CD14-positive monocyte (primary cell): ENCODE measurements at regions not wholly inside any gene's neighbourhood (a gene's known extent, or its start where the extent isn't known, plus 50 kb on each side); places are given as distances from the start of the nearest gene placed in this dataset.

Experiments used
- DNase-seq, 3 donors: peaks; one replicate each; pipeline ENCODE4 v3.0.0-alpha.2; 2011 to 2022
- H2AFZ ChIP-seq: 2 replicates; pipeline ENCODE4 v1.6.0; 2012; ENCODE audit warnings: mild to moderate bottlenecking, low read depth, low read length, inconsistent platforms; ENCODE audit not compliant: insufficient read depth, poor library complexity, severe bottlenecking
- H3K27ac ChIP-seq, 2 donors: 1 replicate in 1 of 2; 2 replicates in 1 of 2; pipeline ENCODE4 v1.5.1; 2012 to 2013; ENCODE audit warnings: low read length in 2 of 2, control low read depth in 1 of 2, inconsistent platforms in 1 of 2, low read depth in 1 of 2, mild to moderate bottlenecking in 1 of 2
- H3K27me3 ChIP-seq, 2 donors: one replicate each; pipeline versions ENCODE4 v1.6.0 to v1.6.1; 2011 to 2013; ENCODE audit warnings: low read length in 2 of 2; ENCODE audit not compliant: control insufficient read depth in 2 of 2, insufficient read depth in 2 of 2
- H3K36me3 ChIP-seq, 2 donors: replicated peaks in 1 of 2; 1 replicate in 1 of 2; 2 replicates in 1 of 2; pipeline versions ENCODE4 v1.5.1 to v1.6.1; 2012 to 2013; ENCODE audit warnings: low read length in 2 of 2, control low read depth in 1 of 2, inconsistent platforms in 1 of 2, mild to moderate bottlenecking in 1 of 2; ENCODE audit not compliant: insufficient read depth in 2 of 2, control insufficient read depth in 1 of 2
- H3K4me1 ChIP-seq, 2 donors: 1 replicate in 1 of 2; 2 replicates in 1 of 2; pipeline versions ENCODE4 v1.5.1 to v1.6.1; 2012 to 2013; ENCODE audit warnings: low read length in 2 of 2, control low read depth in 1 of 2, inconsistent platforms in 1 of 2, mild to moderate bottlenecking in 1 of 2, moderate library complexity in 1 of 2; ENCODE audit not compliant: insufficient read depth in 2 of 2, control insufficient read depth in 1 of 2
- H3K4me2 ChIP-seq: replicated peaks from 2 replicates; pipeline ENCODE3; 2012; ENCODE audit warnings: low read length, moderate library complexity, mild to moderate bottlenecking; ENCODE audit not compliant: poor library complexity, severe bottlenecking; ENCODE audit errors: extremely low read depth
- H3K4me3 ChIP-seq, 3 experiments: fragments of 200-600 bp in 1 of 3; sonication (generic) in 1 of 3; replicated peaks in 1 of 3; 1 replicate in 2 of 3; 2 replicates in 1 of 3; pipeline ENCODE4 v1.5.1; 2011 to 2013; ENCODE audit warnings: low read length in 3 of 3, mild to moderate bottlenecking in 3 of 3, control low read depth in 2 of 3, low read depth in 2 of 3, inconsistent platforms in 1 of 3, moderate library complexity in 1 of 3
- H3K79me2 ChIP-seq: 2 replicates; pipeline ENCODE4 v1.6.0; 2012; ENCODE audit warnings: mild to moderate bottlenecking, control low read depth, inconsistent platforms, low read length, moderate library complexity; ENCODE audit not compliant: insufficient read depth
- H3K9ac ChIP-seq: 2 replicates; pipeline ENCODE4 v1.6.0; 2017; ENCODE audit warnings: low read length, mild to moderate bottlenecking; ENCODE audit not compliant: insufficient read depth, poor library complexity, severe bottlenecking
- H3K9me3 ChIP-seq, 2 donors: replicated peaks in 1 of 2; 1 replicate in 1 of 2; 2 replicates in 1 of 2; pipeline versions ENCODE4 v1.5.1 to v1.6.1; 2012 to 2013; ENCODE audit warnings: low read length in 2 of 2, control low read depth in 1 of 2; ENCODE audit not compliant: control insufficient read depth in 1 of 2, insufficient read depth in 1 of 2
- H4K20me1 ChIP-seq: 2 replicates; pipeline ENCODE4 v1.6.0; 2012; ENCODE audit warnings: mild to moderate bottlenecking, low read length, control low read depth, moderate library complexity; ENCODE audit not compliant: insufficient read depth
- H3K27ac Mint-ChIP-seq, 7 donors: one replicate each; pipeline ENCODE4 v1.8.0; 2020; ENCODE audit warnings: mild to moderate bottlenecking in 7 of 7, mixed read lengths in 7 of 7, moderate library complexity in 6 of 7, inconsistent platforms in 2 of 7
- H3K27me3 Mint-ChIP-seq, 3 donors: one replicate each; pipeline ENCODE4 v1.8.0; 2021 to 2022; ENCODE audit warnings: low read depth in 3 of 3, mild to moderate bottlenecking in 3 of 3, mixed read lengths in 3 of 3, moderate library complexity in 3 of 3, inconsistent platforms in 1 of 3
- H3K36me3 Mint-ChIP-seq, 2 donors: one replicate each; pipeline ENCODE4 v1.8.0; 2020; ENCODE audit warnings: mixed read lengths in 2 of 2, inconsistent platforms in 1 of 2, mild to moderate bottlenecking in 1 of 2
- H3K4me1 Mint-ChIP-seq: one replicate; pipeline ENCODE4 v1.8.0; 2020; ENCODE audit warnings: mild to moderate bottlenecking, mixed read lengths
- H3K4me3 Mint-ChIP-seq, 2 donors: one replicate each; pipeline ENCODE4 v1.8.0; 2020; ENCODE audit warnings: mild to moderate bottlenecking in 2 of 2, mixed read lengths in 2 of 2, moderate library complexity in 1 of 2
- H3K9me3 Mint-ChIP-seq, 7 donors: one replicate each; pipeline ENCODE4 v1.8.0; 2020 to 2022; ENCODE audit warnings: mixed read lengths in 7 of 7, mild to moderate bottlenecking in 6 of 7, moderate library complexity in 6 of 7, inconsistent platforms in 2 of 7
- CTCF ChIP-seq: fragments of 200-600 bp; IDR thresholded peaks from one replicate; pipeline ENCODE4 v1.8.0; 2022; ENCODE audit warnings: antibody characterized with exemption, mild to moderate bottlenecking
- WGBS: methylation state at CpG from one replicate; pipeline ENCODE4 v1.1.5; 2013; ENCODE audit warnings: missing lambda C conversion rate; ENCODE audit not compliant: insufficient coverage; 5-methylcytosine and 5-hydroxymethylcytosine counted together
- intact Hi-C, 2 donors: fragments of 100-400 bp; cut with micrococcal nuclease; formaldehyde crosslinking; loops; one replicate each; pipeline versions ENCODE4 v1.15.0 to v1.15.1; 2023

- H3K9me3 ChIP-seq: no peaks in the 10 kb centered on the region
- WGBS: no CpG with 5 or more reads among the region's 4 CpGs
These were observed 431.1 kb upstream of the KLF6 start for GRCh38 chr10:4215963-4216575.

GRCh38 chr10:4215485-4215884 lies 430.5 kb upstream of the KLF6 start:
- H3K9me3 ChIP-seq: no peaks in the 10 kb centered on the region
- H3K27ac ChIP-seq: no peak overlapping the region
- no peak overlapping the region for H3K4me3 Mint-ChIP-seq
- H3K36me3 ChIP-seq: no peaks in the 10 kb centered on the region
- no peak for TF ChIP-seq CTCF
- H3K27ac Mint-ChIP-seq: no peak overlapping the region
- H2AFZ ChIP-seq: no peak overlapping the region
- H3K79me2 ChIP-seq: no peaks in the 10 kb centered on the region
- no peak overlapping the region for H3K4me2 ChIP-seq
- peaks cover 0 to 3% (median 0%) of the 10 kb centered on the region in 3 donors for H3K27me3 Mint-ChIP-seq
- H3K9ac ChIP-seq: no peak overlapping the region
- H3K36me3 Mint-ChIP-seq: no peaks in the 10 kb centered on the region
- H3K27me3 ChIP-seq: no peaks in the 10 kb centered on the region
- intact Hi-C loops: no loop called here
- no peaks in the 10 kb centered on the region for H3K4me1 ChIP-seq
- no peak overlapping the region for H3K4me3 ChIP-seq
- H3K4me1 Mint-ChIP-seq: no peaks in the 10 kb centered on the region
- DNase-seq: no peak
- H3K9me3 Mint-ChIP-seq: peaks cover 0 to 2% (median 0%) of the 10 kb centered on the region in 7 donors
- H4K20me1 ChIP-seq: no peaks in the 10 kb centered on the region
- WGBS: 86% methylated on average over 1 of the region's 4 CpGs

More at GRCh38 chr10:4215963-4216575, 431.1 kb upstream of the KLF6 start:
- H3K36me3 Mint-ChIP-seq: no peaks in the 10 kb centered on the region
- Histone ChIP-seq H3K27me3 (no peaks in the 10 kb centered on the region), H3K27ac (no peak overlapping the region), H3K36me3 (no peaks in the 10 kb centered on the region), H3K4me2 (no peak overlapping the region), H3K79me2 (no peaks in the 10 kb centered on the region), H3K4me1 (no peaks in the 10 kb centered on the region), H4K20me1 (no peaks in the 10 kb centered on the region), H3K9ac (no peak overlapping the region), H2AFZ (no peak overlapping the region), H3K4me3 (no peak overlapping the region)
- H3K4me3 Mint-ChIP-seq: no peak overlapping the region
- H3K27ac Mint-ChIP-seq: peak overlapping the region in 1 of 7 donors; percentile 24
- no peak for TF ChIP-seq CTCF
- H3K4me1 Mint-ChIP-seq: no peaks in the 10 kb centered on the region
- no peak for DNase-seq
- peaks cover 0 to 3% (median 0%) of the 10 kb centered on the region in 3 donors for H3K27me3 Mint-ChIP-seq
- intact Hi-C loops: no loop called here
- peaks cover 0 to 2% (median 0%) of the 10 kb centered on the region in 7 donors for H3K9me3 Mint-ChIP-seq
